A549 (cell line): ENCODE measurements at regions not wholly inside any gene's neighbourhood (a gene's known extent, or its start where the extent isn't known, plus 50 kb on each side); places are given as distances from the start of the nearest gene placed in this dataset.

ENCODE experiments used
- ATAC-seq, 2 experiments: fragments of 200-7000 bp in 1 of 2; fragments of >200 bp in 1 of 2; cut with Nextera tagmentation in 1 of 2; cut with Tn5 transposase in 1 of 2; 3 replicates each; pipeline versions ENCODE4 v1.8.0 to v1.9.1; 2018 to 2020; ENCODE audit warnings: mild to moderate bottlenecking in 1 of 2, moderate library complexity in 1 of 2
- CTCF ChIA-PET: fragments of 300-600 bp; sonication (Branson Sonifier 250); formaldehyde crosslinking; extraction: SDS; loops from one replicate; lab custom pipeline; 2021; ENCODE audit warnings: antibody characterized with exemption, inconsistent platforms; lab: Yijun Ruan, JAX
- POLR2A ChIA-PET: fragments of 350-600 bp; formaldehyde crosslinking; extraction: SDS; loops from one replicate; lab custom pipeline; 2021; ENCODE audit warnings: antibody characterized with exemption, inconsistent platforms; lab: Yijun Ruan, JAX
- DNase-seq, 2 experiments: peaks; one replicate each; pipeline versions ENCODE4 v3.0.0 to v3.0.0-alpha.2; 2011 to 2016; ENCODE audit warnings: low read depth in 1 of 2, low spot score in 1 of 2
- FAIRE-seq: peaks from 2 replicates; lab custom pipeline; 2011; peaks lifted over from hg19 to GRCh38; lab: Jason Lieb, UNC
- H3K27ac ChIP-seq, 2 experiments: fragments of >200 bp; sonication (Bioruptor Twin); formaldehyde crosslinking; 3 replicates each; pipeline ENCODE4 v1.5.1; 2016 to 2017
- H3K4me1 ChIP-seq: fragments of >200 bp; sonication (Bioruptor Twin); formaldehyde crosslinking; 3 replicates; pipeline ENCODE4 v1.6.1; 2016
- H3K4me2 ChIP-seq: fragments of >200 bp; sonication (Bioruptor Twin); formaldehyde crosslinking; 3 replicates; pipeline ENCODE4 v1.6.1; 2016
- H3K4me3 ChIP-seq: fragments of >200 bp; sonication (Bioruptor Twin); formaldehyde crosslinking; 3 replicates; pipeline ENCODE4 v1.5.1; 2016
- H3K9me3 ChIP-seq: fragments of >200 bp; sonication (Bioruptor Twin); formaldehyde crosslinking; 3 replicates; pipeline ENCODE4 v1.6.1; 2016
- CBX8 ChIP-seq: fragments of 200-600 bp; sonication (generic); IDR thresholded peaks from 2 replicates; pipeline ENCODE4 v1.6.1; 2016
- EHF ChIP-seq: fragments of 250-450 bp; sonication (Bioruptor Pico); IDR thresholded peaks from 2 replicates; pipeline ENCODE4 v1.5.0; 2020; ENCODE audit warnings: mild to moderate bottlenecking
- EP300 ChIP-seq, 2 experiments: fragments of >200 bp; sonication (Bioruptor Twin); formaldehyde crosslinking; IDR thresholded peaks; 2 replicates in 1 of 2; 3 replicates in 1 of 2; pipeline ENCODE4 v1.6.1; 2016 to 2017
- FOXS1 ChIP-seq: fragments of 250-450 bp; sonication (Bioruptor Pico); IDR thresholded peaks from 2 replicates; pipeline ENCODE4 v1.5.0; 2020; ENCODE audit warnings: mild to moderate bottlenecking, moderate library complexity
- GATA3 ChIP-seq: IDR thresholded peaks from 2 replicates; pipeline ENCODE4 v1.6.1; 2012; ENCODE audit warnings: borderline replicate concordance
- HDAC2 ChIP-seq: fragments of 200-600 bp; sonication (generic); IDR thresholded peaks from 2 replicates; pipeline ENCODE4 v1.6.1; 2016
- HOXA7 ChIP-seq: fragments of 250-450 bp; sonication (Bioruptor Pico); IDR thresholded peaks from 2 replicates; pipeline ENCODE4 v1.5.0; 2020; ENCODE audit warnings: mild to moderate bottlenecking, moderate library complexity
- HOXB5 ChIP-seq: fragments of 250-450 bp; sonication (Bioruptor Pico); IDR thresholded peaks from 2 replicates; pipeline ENCODE4 v1.5.0; 2020; ENCODE audit warnings: mild to moderate bottlenecking, moderate library complexity
- KDM5A ChIP-seq: fragments of 200-600 bp; sonication (generic); IDR thresholded peaks from 2 replicates; pipeline ENCODE4 v1.6.1; 2016; ENCODE audit warnings: antibody characterized with exemption, mild to moderate bottlenecking
- NFE2L2 ChIP-seq: fragments of 150-350 bp; conservative IDR thresholded peaks from 2 replicates; pipeline ENCODE4 v1.6.1; 2014; ENCODE audit warnings: low read length
- NPAS2 ChIP-seq: fragments of 250-450 bp; sonication (Bioruptor Pico); IDR thresholded peaks from 2 replicates; pipeline ENCODE4 v1.8.0; 2022; ENCODE audit warnings: mild to moderate bottlenecking, moderate library complexity, borderline replicate concordance
- NR3C1 ChIP-seq: fragments of >200 bp; sonication (Bioruptor Twin); formaldehyde crosslinking; IDR thresholded peaks from 3 replicates; pipeline ENCODE4 v1.6.1; 2017
- PHF8 ChIP-seq: fragments of 200-600 bp; sonication (generic); IDR thresholded peaks from 2 replicates; pipeline ENCODE4 v1.6.1; 2016; ENCODE audit warnings: low read depth, mild to moderate bottlenecking, antibody characterized with exemption, moderate library complexity, borderline replicate concordance
- POLR2AphosphoS2 ChIP-seq: conservative IDR thresholded peaks from 2 replicates; pipeline ENCODE4 v1.6.1; 2012; ENCODE audit warnings: low read length, improper control_type of control experiment, inconsistent platforms
- RAD21 ChIP-seq, 2 experiments: fragments of >200 bp in 1 of 2; sonication (Bioruptor Twin) in 1 of 2; formaldehyde crosslinking in 1 of 2; IDR thresholded peaks in 1 of 2; conservative IDR thresholded peaks in 1 of 2; 2 replicates in 1 of 2; 3 replicates in 1 of 2; pipeline ENCODE4 v1.6.1; 2012 to 2018; ENCODE audit warnings: inconsistent platforms in 1 of 2
- RCOR1 ChIP-seq: fragments of 150-350 bp; IDR thresholded peaks from 2 replicates; pipeline ENCODE4 v1.6.1; 2014; ENCODE audit warnings: antibody characterized with exemption, low read length, low read depth
- RFX5 ChIP-seq: fragments of 450-650 bp; IDR thresholded peaks from 2 replicates; pipeline ENCODE4 v1.7.1; 2014; ENCODE audit warnings: antibody characterized with exemption, mild to moderate bottlenecking, moderate library complexity
- SMC3 ChIP-seq: fragments of >200 bp; sonication (Bioruptor Twin); formaldehyde crosslinking; IDR thresholded peaks from 3 replicates; pipeline ENCODE4 v1.6.1; 2018; ENCODE audit warnings: inconsistent platforms
- TFCP2L1 ChIP-seq: fragments of 250-450 bp; sonication (Bioruptor Pico); IDR thresholded peaks from 2 replicates; pipeline ENCODE4 v1.5.0; 2021; ENCODE audit warnings: mild to moderate bottlenecking
- ZC3H11A ChIP-seq: fragments of 450-650 bp; IDR thresholded peaks from 2 replicates; pipeline ENCODE4 v1.6.1; 2014; ENCODE audit warnings: antibody characterized with exemption, mild to moderate bottlenecking
- ZNF302 ChIP-seq: fragments of 250-450 bp; sonication (Bioruptor Pico); IDR thresholded peaks from 2 replicates; pipeline ENCODE4 v1.9.0; 2021; ENCODE audit warnings: inconsistent platforms, mild to moderate bottlenecking, moderate library complexity
- ZSCAN20 ChIP-seq: fragments of 250-450 bp; sonication (Bioruptor Pico); IDR thresholded peaks from 2 replicates; pipeline ENCODE4 v1.8.0; 2022; ENCODE audit warnings: mild to moderate bottlenecking, moderate library complexity
- WGBS: methylation state at CpG from one replicate; pipeline ENCODE4 v1.1.6; 2017; ENCODE audit errors: missing lambda C conversion rate; 5-methylcytosine and 5-hydroxymethylcytosine counted together
- TF ChIP-seq, protein P1 (sequence below): fragments of 200-600 bp; sonication (generic); IDR thresholded peaks from 2 replicates; pipeline ENCODE4 v1.6.1; 2016; ENCODE audit warnings: antibody characterized with exemption, mild to moderate bottlenecking, moderate library complexity
- TF ChIP-seq, protein P2 (sequence below): fragments of >200 bp; sonication (Bioruptor Twin); formaldehyde crosslinking; IDR thresholded peaks from 3 replicates; pipeline ENCODE4 v1.6.1; 2016
- TF ChIP-seq, protein P3 (sequence below): IDR thresholded peaks from 2 replicates; pipeline ENCODE4 v1.6.1; 2012
- TF ChIP-seq, protein P4 (sequence below): IDR thresholded peaks from 2 replicates; pipeline ENCODE4 v1.6.1; 2012; ENCODE audit warnings: low read depth, borderline replicate concordance

DNA sequence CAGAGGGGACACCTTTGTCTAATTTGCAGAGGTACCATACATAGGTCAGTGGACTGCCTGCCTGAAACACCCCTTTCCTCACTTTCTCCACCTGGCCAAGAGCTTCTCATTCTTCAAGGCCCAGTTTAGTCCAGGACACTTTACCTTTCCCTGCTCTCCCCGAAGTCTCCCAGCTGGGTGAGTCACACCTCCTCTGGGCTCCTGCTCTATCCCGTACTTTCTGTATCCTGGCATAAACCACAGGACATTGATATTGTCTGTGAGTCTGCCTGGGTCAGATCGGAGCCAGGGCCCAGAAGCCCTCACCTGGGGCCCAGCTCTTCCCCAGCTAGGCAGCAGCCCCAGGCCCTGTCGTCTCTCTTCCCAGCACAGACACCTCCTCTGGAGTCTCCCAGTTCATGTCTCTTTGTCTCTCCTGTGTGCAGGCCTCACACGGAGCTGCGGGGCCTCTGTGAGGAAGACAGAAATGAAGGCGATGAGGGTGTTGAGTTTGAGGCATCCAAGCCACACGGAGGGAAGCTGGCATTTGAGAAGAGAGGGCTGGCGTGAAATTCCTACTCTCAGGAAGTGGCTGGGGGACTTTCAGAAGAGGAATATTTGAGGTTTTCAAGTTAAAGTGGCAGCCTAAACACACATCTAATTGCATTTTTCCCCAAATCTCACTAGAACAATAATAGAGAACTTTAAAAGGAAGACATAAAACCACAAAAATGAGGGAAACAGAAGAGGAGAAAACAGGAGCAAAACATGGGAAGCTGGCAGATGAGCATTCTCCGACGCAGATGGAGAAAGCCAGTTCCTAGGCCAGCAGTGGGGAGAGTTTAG, 79.6 kb upstream of the LAPTM4A start:
- 84% methylated on average over 11 of the region's 11 CpGs for WGBS
- CTCF ChIA-PET: interaction anchor here (0.9 to 4.5 kb wide), 7 partner anchors 10 to 160 kb away, joined by 3 to 44 read pairs (median 6); partner anchors contain the start of gene SDC1
- no peaks in the 10 kb centered on the region for H3K9me3 ChIP-seq
- H3K4me3 ChIP-seq: no peak overlapping the region
- FAIRE-seq (no peak), DNase-seq (no peak), ATAC-seq (no peak)
- TF ChIP-seq TFCP2L1 (CRISPR knock-in tag): no peak
- TF ChIP-seq, protein P1, sequence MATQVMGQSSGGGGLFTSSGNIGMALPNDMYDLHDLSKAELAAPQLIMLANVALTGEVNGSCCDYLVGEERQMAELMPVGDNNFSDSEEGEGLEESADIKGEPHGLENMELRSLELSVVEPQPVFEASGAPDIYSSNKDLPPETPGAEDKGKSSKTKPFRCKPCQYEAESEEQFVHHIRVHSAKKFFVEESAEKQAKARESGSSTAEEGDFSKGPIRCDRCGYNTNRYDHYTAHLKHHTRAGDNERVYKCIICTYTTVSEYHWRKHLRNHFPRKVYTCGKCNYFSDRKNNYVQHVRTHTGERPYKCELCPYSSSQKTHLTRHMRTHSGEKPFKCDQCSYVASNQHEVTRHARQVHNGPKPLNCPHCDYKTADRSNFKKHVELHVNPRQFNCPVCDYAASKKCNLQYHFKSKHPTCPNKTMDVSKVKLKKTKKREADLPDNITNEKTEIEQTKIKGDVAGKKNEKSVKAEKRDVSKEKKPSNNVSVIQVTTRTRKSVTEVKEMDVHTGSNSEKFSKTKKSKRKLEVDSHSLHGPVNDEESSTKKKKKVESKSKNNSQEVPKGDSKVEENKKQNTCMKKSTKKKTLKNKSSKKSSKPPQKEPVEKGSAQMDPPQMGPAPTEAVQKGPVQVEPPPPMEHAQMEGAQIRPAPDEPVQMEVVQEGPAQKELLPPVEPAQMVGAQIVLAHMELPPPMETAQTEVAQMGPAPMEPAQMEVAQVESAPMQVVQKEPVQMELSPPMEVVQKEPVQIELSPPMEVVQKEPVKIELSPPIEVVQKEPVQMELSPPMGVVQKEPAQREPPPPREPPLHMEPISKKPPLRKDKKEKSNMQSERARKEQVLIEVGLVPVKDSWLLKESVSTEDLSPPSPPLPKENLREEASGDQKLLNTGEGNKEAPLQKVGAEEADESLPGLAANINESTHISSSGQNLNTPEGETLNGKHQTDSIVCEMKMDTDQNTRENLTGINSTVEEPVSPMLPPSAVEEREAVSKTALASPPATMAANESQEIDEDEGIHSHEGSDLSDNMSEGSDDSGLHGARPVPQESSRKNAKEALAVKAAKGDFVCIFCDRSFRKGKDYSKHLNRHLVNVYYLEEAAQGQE: no peak
- TF ChIP-seq POLR2AphosphoS2: no peak
- TF ChIP-seq RAD21 (conservative IDR thresholded peaks at IDR 0.05 in 1 of 2, IDR thresholded peaks at IDR 0.05 in 1 of 2): no peak
- no peak for TF ChIP-seq HOXB5 (CRISPR knock-in tag)
- TF ChIP-seq FOXS1: no peak
- no peak for TF ChIP-seq RFX5
- TF ChIP-seq, protein P2, sequence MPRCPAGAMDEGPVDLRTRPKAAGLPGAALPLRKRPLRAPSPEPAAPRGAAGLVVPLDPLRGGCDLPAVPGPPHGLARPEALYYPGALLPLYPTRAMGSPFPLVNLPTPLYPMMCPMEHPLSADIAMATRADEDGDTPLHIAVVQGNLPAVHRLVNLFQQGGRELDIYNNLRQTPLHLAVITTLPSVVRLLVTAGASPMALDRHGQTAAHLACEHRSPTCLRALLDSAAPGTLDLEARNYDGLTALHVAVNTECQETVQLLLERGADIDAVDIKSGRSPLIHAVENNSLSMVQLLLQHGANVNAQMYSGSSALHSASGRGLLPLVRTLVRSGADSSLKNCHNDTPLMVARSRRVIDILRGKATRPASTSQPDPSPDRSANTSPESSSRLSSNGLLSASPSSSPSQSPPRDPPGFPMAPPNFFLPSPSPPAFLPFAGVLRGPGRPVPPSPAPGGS: no peak
- TF ChIP-seq HDAC2: no peak
- no peak for TF ChIP-seq ZC3H11A
- TF ChIP-seq ZNF302 (CRISPR knock-in tag): no peak
- TF ChIP-seq, protein P3, sequence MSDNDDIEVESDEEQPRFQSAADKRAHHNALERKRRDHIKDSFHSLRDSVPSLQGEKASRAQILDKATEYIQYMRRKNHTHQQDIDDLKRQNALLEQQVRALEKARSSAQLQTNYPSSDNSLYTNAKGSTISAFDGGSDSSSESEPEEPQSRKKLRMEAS: no peak
- no peak for TF ChIP-seq EHF
- no peak for TF ChIP-seq GATA3
- no peak for TF ChIP-seq ZSCAN20 (CRISPR knock-in tag)
- no peak for TF ChIP-seq NFE2L2
- H3K27ac ChIP-seq: no peak overlapping the region
- POLR2A ChIA-PET: no interaction called here
- H3K4me2 ChIP-seq: no peak overlapping the region
- H3K4me1 ChIP-seq: peaks cover 6% of the 10 kb centered on the region; the same call in 1 of the 3 replicates

DNA sequence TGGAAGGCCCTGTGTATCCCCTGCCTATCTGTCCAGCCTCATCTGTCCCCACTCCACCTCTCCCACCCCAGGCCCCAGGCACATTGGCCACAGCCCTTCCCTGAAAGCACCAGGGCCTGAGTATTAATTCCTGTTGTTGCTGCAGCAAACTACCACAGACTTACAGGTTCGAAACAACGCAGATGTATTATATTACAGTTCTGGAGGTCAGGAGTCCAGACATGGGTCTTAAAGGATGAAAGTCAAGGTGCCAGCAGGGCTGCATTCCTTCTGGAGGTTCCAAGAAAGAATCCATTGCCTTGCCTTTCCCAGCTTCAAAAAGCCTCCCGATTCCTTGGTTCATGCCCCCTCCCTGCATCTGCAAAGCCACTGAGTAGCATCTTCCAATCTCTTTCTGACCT, 78.7 kb upstream of the LAPTM4A start:
- ATAC-seq: no peak
- 90% methylated on average over 3 of the region's 3 CpGs for WGBS

More for the DNA sequence above, 78.7 kb upstream of the LAPTM4A start:
- Histone ChIP-seq H3K4me2 (no peak overlapping the region), H3K4me3 (no peak overlapping the region), H3K9me3 (no peaks in the 10 kb centered on the region), H3K4me1 (no peaks in the 10 kb centered on the region; the same call in 2 of the 3 replicates), H3K27ac (no peak overlapping the region)
- ChIA-PET POLR2A (no interaction called here), CTCF (interaction anchor here (0.7 to 4.5 kb wide), 7 partner anchors 11 to 434 kb away, joined by 3 to 44 read pairs (median 4); partner anchors contain the start of gene SDC1)
- TF ChIP-seq HOXA7 (CRISPR knock-in tag) (no peak), NR3C1 (no peak), NPAS2 (CRISPR knock-in tag) (no peak), EP300 (IDR thresholded peaks at IDR 0.05) (no peak), CBX8 (no peak), KDM5A (no peak), FOXS1 (no peak), RCOR1 (no peak), SMC3 (no peak), NFE2L2 (no peak), PHF8 (no peak)
- TF ChIP-seq, protein P4, sequence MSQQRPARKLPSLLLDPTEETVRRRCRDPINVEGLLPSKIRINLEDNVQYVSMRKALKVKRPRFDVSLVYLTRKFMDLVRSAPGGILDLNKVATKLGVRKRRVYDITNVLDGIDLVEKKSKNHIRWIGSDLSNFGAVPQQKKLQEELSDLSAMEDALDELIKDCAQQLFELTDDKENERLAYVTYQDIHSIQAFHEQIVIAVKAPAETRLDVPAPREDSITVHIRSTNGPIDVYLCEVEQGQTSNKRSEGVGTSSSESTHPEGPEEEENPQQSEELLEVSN: no peak
- TF ChIP-seq, protein P1: no peak
- DNase-seq (no peak), FAIRE-seq (no peak)
